Nephron progenitor cell (in vitro differentiated cells): ENCODE measurements at regions not wholly inside any gene's neighbourhood (a gene's known extent, or its start where the extent isn't known, plus 50 kb on each side); places are given as distances from the start of the nearest gene placed in this dataset.
A peak's percentile ranks its signal among the peaks of the same experiment; 100 is the strongest.

Experiments used
- DNase-seq: peaks from one replicate; pipeline ENCODE4 v3.0.0; 2021
- H3K27ac Mint-ChIP-seq: 2 replicates; pipeline ENCODE4 v1.8.0; 2021; ENCODE audit warnings: mild to moderate bottlenecking, moderate library complexity, mixed read lengths
- H3K27me3 Mint-ChIP-seq: 2 replicates; pipeline ENCODE4 v1.8.0; 2021; ENCODE audit warnings: mild to moderate bottlenecking, low read depth, mixed read lengths; ENCODE audit not compliant: poor library complexity
- H3K36me3 Mint-ChIP-seq: 2 replicates; pipeline ENCODE4 v1.8.0; 2021; ENCODE audit warnings: low read depth, mixed read lengths
- H3K4me1 Mint-ChIP-seq: 2 replicates; pipeline ENCODE4 v1.8.0; 2021; ENCODE audit warnings: mixed read lengths
- H3K4me3 Mint-ChIP-seq: 2 replicates; pipeline ENCODE4 v1.8.0; 2021; ENCODE audit warnings: mild to moderate bottlenecking, moderate library complexity, mixed read lengths
- H3K9me3 Mint-ChIP-seq: 2 replicates; pipeline ENCODE4 v1.8.0; 2021; ENCODE audit warnings: mild to moderate bottlenecking, moderate library complexity, mixed read lengths
- CTCF ChIP-seq: fragments of 200-600 bp; sonication (generic); IDR thresholded peaks from 2 replicates; pipeline ENCODE4 v1.5.0; 2021; ENCODE audit warnings: antibody characterized with exemption

- Mint-ChIP-seq H3K27me3 (peaks cover 4% of the 10 kb centered on the region), H3K4me1 (peaks cover 17% of the 10 kb centered on the region), H3K4me3 (no peak overlapping the region), H3K27ac (peak overlapping the region; percentile 4), H3K36me3 (no peaks in the 10 kb centered on the region), H3K9me3 (no peaks in the 10 kb centered on the region)
- TF ChIP-seq CTCF, result no peak
- DNase-seq, result no peak
These were observed 112.9 kb upstream of the PDE7B start for GRCh38 chr6:135738636-135739035.

- H3K9me3 Mint-ChIP-seq, result no peaks in the 10 kb centered on the region
- no peaks in the 10 kb centered on the region for H3K36me3 Mint-ChIP-seq
- H3K4me1 Mint-ChIP-seq, result peaks cover 21% of the 10 kb centered on the region
- no peak for DNase-seq
- H3K27me3 Mint-ChIP-seq, result no peaks in the 10 kb centered on the region
- H3K27ac Mint-ChIP-seq, result no peak overlapping the region
- no peak overlapping the region for H3K4me3 Mint-ChIP-seq
- TF ChIP-seq CTCF, result no peak
These were observed 112.2 kb upstream of the PDE7B start for GRCh38 chr6:135739288-135739687.

GRCh38 chr6:135740580-135740979, 110.9 kb upstream of the PDE7B start:
- H3K4me1 Mint-ChIP-seq, result peaks cover 21% of the 10 kb centered on the region
- H3K27me3 Mint-ChIP-seq, result no peaks in the 10 kb centered on the region
- H3K9me3 Mint-ChIP-seq, result no peaks in the 10 kb centered on the region
- no peak for DNase-seq
- H3K27ac Mint-ChIP-seq, result no peak overlapping the region
- no peak for TF ChIP-seq CTCF
- no peaks in the 10 kb centered on the region for H3K36me3 Mint-ChIP-seq
- no peak overlapping the region for H3K4me3 Mint-ChIP-seq

- TF ChIP-seq CTCF, result peak; percentile 13
- H3K36me3 Mint-ChIP-seq, result no peaks in the 10 kb centered on the region
- no peaks in the 10 kb centered on the region for H3K27me3 Mint-ChIP-seq
- no peak overlapping the region for H3K4me3 Mint-ChIP-seq
- no peak for DNase-seq
- peaks cover 13% of the 10 kb centered on the region for H3K4me1 Mint-ChIP-seq
- no peaks in the 10 kb centered on the region for H3K9me3 Mint-ChIP-seq
- H3K27ac Mint-ChIP-seq, result no peak overlapping the region
These were observed 108.0 kb upstream of the PDE7B start for GRCh38 chr6:135743476-135743875.

- DNase-seq, result no peak
- no peak for TF ChIP-seq CTCF
- Mint-ChIP-seq H3K36me3 (no peaks in the 10 kb centered on the region), H3K27ac (no peak overlapping the region), H3K27me3 (no peaks in the 10 kb centered on the region), H3K4me3 (no peak overlapping the region), H3K4me1 (peaks cover 9% of the 10 kb centered on the region), H3K9me3 (no peaks in the 10 kb centered on the region)
These were observed 103.3 kb upstream of the PDE7B start for GRCh38 chr6:135748189-135748588.

- no peak for TF ChIP-seq CTCF
- DNase-seq, result no peak
- Mint-ChIP-seq H3K4me3 (no peak overlapping the region), H3K9me3 (no peaks in the 10 kb centered on the region), H3K4me1 (no peaks in the 10 kb centered on the region), H3K27me3 (no peaks in the 10 kb centered on the region), H3K36me3 (no peaks in the 10 kb centered on the region), H3K27ac (no peak overlapping the region)
These were observed 101.4 kb upstream of the PDE7B start for GRCh38 chr6:135750081-135750480.
